ENCODE measurements at regions not wholly inside any gene's neighbourhood (a gene's known extent, or its start where the extent isn't known, plus 50 kb on each side); places are given as distances from the start of the nearest gene placed in this dataset.

GRCh38 chr1:187038784-187039183, 210.0 kb downstream of the PLA2G4A start:
- Histone ChIP-seq H3K4me1 (ENCODE audit: control insufficient read depth in 4 of 4, insufficient read depth in 4 of 4, low read length in 3 of 4) (peaks cover 0 to 9% (median 1%) of the 10 kb centered on the region in 4 donors), H3K36me3 (ENCODE audit: control insufficient read depth in 4 of 4, insufficient read depth in 3 of 4, low read depth in 1 of 4, low read length in 3 of 4) (no peaks in the 10 kb centered on the region), H3K9me3 (ENCODE audit: control insufficient read depth in 4 of 4, low read length in 3 of 4) (no peaks in the 10 kb centered on the region), H3K4me3 (ENCODE audit: low read depth in 1 of 3, low read length in 3 of 3) (no peak overlapping the region), H3K27me3 (ENCODE audit: control insufficient read depth in 4 of 4, insufficient read depth in 4 of 4, low read length in 3 of 4) (peaks cover 0 to 2% (median 0%) of the 10 kb centered on the region in 4 donors), H3K9ac (ENCODE audit: low read depth in 1 of 2, low read length in 2 of 2) (no peak overlapping the region), H3K27ac (ENCODE audit: low read depth in 1 of 2, low read length in 2 of 2) (no peak overlapping the region)
- no peak for DNase-seq (ENCODE audit: low spot score)
- TF ChIP-seq REST (IDR thresholded peaks at IDR 0.05) (no peak), TAF1 (conservative IDR thresholded peaks at IDR 0.05) (no peak), YY1 (IDR thresholded peaks at IDR 0.05) (no peak)
- 42% methylated on average over 1 of the region's 1 CpG for WGBS

GRCh38 chr1:187041104-187041503, 212.4 kb downstream of the PLA2G4A start:
- H3K27ac ChIP-seq (ENCODE audit: low read depth in 1 of 2, low read length in 2 of 2): no peak overlapping the region
- no peak overlapping the region for H3K9ac ChIP-seq (ENCODE audit: low read depth in 1 of 2, low read length in 2 of 2)
- no peaks in the 10 kb centered on the region for H3K36me3 ChIP-seq (ENCODE audit: control insufficient read depth in 4 of 4, insufficient read depth in 3 of 4, low read depth in 1 of 4, low read length in 3 of 4)

More at GRCh38 chr1:187041104-187041503, 212.4 kb downstream of the PLA2G4A start:
- TF ChIP-seq CTCF (IDR thresholded peaks at IDR 0.05; ENCODE audit: low read depth, low read length, missing input control) (no peak), RXRA (IDR thresholded peaks at IDR 0.05) (no peak), ZBTB33 (IDR thresholded peaks at IDR 0.05) (no peak), HNF4G (IDR thresholded peaks at IDR 0.05) (no peak), EGR1 (IDR thresholded peaks at IDR 0.05; ENCODE audit: low read depth in 2 of 2) (no peak), ATF3 (IDR thresholded peaks at IDR 0.05) (no peak), REST (IDR thresholded peaks at IDR 0.05) (no peak), FOXA1 (IDR thresholded peaks at IDR 0.05) (no peak), NR2F2 (IDR thresholded peaks at IDR 0.05) (no peak), JUND (IDR thresholded peaks at IDR 0.05) (no peak), YY1 (IDR thresholded peaks at IDR 0.05) (no peak), TAF1 (conservative IDR thresholded peaks at IDR 0.05) (no peak), MAX (IDR thresholded peaks at IDR 0.05) (no peak), GABPA (IDR thresholded peaks at IDR 0.05 in 1 of 2, conservative IDR thresholded peaks at IDR 0.05 in 1 of 2) (no peak), RAD21 (IDR thresholded peaks at IDR 0.05) (no peak)
- Histone ChIP-seq H3K27me3 (ENCODE audit: control insufficient read depth in 4 of 4, insufficient read depth in 4 of 4, low read length in 3 of 4) (peaks cover 0 to 2% (median 0%) of the 10 kb centered on the region in 4 donors), H3K4me3 (ENCODE audit: low read depth in 1 of 3, low read length in 3 of 3) (no peak overlapping the region), H3K4me1 (ENCODE audit: control insufficient read depth in 4 of 4, insufficient read depth in 4 of 4, low read length in 3 of 4) (peaks cover 0 to 5% (median 1%) of the 10 kb centered on the region in 4 donors), H3K9me3 (ENCODE audit: control insufficient read depth in 4 of 4, low read length in 3 of 4) (no peaks in the 10 kb centered on the region)
- DNase-seq (ENCODE audit: low spot score): no peak
- 84% methylated on average over 4 of the region's 4 CpGs for WGBS

Measured in liver (tissue), 8 donors.